ENCODE measurements at regions not wholly inside any gene's neighbourhood (a gene's known extent, or its start where the extent isn't known, plus 50 kb on each side); places are given as distances from the start of the nearest gene placed in this dataset.

GRCh38 chr1:239545466-239545865 lies 159.1 kb downstream of the CHRM3 start:
- TF ChIP-seq POLR2A (IDR thresholded peaks at IDR 0.05), result no peak
- no peak for TF ChIP-seq CTCF (IDR thresholded peaks at IDR 0.05)
- no peak for TF ChIP-seq POLR2AphosphoS5 (IDR thresholded peaks at IDR 0.05)
- no peak for TF ChIP-seq EP300 (IDR thresholded peaks at IDR 0.05)
